ENCODE measurements at regions not wholly inside any gene's neighbourhood (a gene's known extent, or its start where the extent isn't known, plus 50 kb on each side); places are given as distances from the start of the nearest gene placed in this dataset.

DNA sequence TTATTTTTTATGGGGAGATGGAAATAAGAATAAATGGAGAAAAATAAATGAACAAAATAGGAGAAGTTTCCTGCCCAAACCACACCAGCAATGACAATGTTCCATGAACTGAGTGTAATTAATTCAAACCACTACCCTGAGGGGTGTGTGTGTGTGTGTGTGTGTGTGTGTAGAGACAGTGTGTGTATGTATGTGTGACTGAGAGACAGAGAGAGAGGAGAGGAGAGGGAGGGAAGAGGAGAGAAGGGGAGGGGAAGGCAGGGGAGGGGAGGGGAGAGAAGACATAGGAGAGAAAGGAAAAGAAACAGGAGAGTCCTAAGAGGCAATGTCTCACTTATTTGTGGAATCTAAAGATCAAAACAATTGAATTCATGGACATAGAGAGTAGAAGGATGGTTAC, 65.0 kb upstream of the POU2AF1 start:
- DNase-seq: no peak

DNA sequence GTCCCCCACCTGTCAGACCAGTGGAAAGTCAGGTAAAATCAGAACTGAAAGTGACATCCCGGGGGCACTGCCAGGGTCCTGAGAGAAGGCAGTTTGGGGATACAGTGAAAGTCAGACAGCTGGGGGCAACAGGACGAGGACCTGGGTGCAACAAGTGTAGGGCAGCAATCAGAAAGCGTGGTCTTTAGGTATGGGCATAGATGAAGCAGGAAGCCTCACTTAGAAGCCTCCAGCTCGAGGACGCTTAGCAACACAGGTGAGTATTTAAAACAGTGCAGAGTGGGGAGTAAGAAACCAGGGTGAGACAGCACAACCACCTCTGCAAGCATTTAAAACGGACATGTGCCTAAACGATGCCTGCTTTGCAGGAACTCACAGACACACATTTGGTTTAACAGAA, 64.6 kb upstream of the POU2AF1 start:
- no peak for DNase-seq

DNA sequence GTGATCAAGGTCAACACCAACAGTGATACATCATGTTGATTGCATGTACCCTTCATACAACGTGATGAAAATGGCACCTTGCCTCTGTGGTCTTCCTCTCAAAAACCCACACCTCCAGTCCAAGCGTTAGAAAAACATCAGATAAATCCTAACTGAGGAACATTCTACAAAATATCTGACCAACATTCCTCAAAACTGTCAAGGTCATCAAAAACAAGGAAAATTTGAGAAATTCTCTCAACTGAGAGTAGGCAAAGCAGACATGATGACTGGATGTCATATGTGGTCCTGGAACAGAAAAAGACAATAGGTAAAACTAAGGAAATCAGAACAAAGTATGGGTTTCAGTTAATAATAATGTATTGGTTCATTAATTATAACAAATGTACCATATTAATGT, 64.0 kb upstream of the POU2AF1 start:
- no peak for DNase-seq

DNA sequence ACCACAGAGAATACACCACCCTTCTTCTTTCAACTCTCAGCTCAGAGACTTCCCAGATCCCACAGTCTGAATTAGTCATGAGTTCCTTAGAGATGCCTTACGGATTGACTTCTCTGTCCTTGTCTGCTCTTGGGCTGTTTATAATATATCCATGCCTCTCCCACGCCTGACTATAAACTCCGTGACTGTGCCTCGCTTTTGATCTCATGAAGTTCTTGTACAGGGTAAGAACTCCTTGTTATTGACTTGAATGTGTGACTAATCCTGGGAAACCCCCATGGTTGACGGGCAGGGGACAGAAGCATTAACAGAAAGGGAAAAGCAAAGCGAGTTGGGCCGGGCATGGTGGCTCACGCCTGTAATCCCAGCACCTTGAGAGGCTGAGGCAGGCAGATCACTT, 62.4 kb upstream of the POU2AF1 start:
- DNase-seq: no peak

DNA sequence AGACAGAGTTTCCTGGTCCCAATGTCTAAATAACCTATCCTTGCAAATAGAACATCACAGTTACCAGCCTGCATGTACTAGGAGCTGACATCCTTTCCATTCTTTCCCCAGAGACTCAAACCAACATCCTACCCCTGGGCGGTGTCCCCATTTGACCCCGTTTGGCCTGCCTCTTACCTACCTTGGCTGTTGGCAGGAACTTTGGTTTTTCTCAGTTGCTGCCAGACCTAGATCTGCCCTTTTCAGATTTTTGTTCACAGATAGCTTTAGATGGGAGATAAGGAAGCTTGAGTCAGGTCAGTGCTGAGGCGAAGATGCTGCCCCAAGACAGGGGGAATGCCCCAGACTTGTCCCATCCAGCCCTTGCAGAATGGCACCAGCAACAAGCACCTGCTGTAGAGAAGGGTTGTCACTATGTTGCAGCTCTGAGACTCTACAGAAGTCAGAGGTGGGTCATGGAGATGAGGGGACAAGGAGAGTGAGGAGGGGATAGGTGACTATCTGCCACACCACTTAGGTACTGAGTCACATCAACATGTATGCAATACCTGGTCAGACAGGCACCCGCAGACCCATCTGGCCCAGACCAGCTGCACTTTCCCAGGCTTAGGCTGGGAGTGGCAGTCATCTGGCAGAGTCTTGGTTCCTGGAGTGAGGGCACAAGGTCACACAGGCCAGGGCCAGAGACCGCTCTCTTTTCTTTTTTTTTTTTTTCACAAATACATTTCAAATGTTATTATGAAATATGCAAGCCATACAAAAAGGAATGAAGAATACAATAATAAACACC, 61.5 kb upstream of the POU2AF1 start:
- no peak for DNase-seq

DNA sequence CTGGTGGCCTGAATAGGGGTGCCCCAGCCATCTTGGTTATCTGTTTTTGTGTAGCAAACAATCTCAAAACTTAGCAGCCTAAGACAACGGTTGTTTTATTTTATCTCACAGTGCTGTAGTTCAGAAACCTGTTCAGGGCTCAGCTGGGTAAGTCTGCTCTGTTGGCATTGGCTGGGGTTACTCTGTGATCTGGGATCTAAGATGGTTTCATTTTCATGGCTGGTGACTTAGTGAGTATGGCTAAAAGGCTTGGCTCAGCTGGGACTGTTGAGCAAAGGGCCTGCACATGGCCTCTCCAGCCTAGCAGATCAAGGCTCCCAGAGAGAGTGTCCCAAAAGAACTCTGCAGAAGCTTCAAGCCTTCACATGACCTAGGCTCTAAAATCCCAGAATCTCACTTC, 60.8 kb upstream of the POU2AF1 start:
- no peak for DNase-seq

DNA sequence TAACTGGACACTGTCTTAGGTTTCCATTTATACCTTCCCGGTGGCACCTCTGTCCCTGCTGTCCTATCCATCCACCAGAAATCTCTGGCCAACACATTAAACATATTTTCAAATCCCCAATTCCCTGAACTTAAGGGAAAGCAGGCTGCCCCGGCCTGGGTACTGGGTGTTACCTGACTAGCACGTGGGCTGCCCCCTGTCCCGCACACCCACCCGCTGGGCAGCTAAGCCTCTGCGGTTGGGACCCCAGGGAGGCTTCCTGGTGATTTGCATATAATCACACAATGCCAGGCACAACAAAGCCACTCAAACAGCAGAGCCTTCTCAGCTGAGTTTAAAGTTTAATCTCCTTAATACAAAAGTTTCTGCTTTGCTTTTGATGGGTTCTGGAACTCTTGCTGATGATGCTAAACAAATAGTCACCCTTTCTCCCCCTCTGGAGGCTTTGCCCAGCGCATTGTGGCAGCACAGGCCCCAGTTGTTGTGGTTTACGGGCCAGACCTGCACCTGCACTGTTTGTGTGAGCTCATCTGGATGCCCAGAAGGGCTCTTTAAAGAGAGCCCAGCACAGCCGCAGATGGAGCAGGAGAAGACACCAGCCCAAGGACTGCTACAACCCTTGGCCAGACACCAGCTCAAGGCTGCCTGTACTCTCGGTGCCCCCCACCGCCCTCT, 59.9 kb upstream of the POU2AF1 start:
- no peak for DNase-seq

DNA sequence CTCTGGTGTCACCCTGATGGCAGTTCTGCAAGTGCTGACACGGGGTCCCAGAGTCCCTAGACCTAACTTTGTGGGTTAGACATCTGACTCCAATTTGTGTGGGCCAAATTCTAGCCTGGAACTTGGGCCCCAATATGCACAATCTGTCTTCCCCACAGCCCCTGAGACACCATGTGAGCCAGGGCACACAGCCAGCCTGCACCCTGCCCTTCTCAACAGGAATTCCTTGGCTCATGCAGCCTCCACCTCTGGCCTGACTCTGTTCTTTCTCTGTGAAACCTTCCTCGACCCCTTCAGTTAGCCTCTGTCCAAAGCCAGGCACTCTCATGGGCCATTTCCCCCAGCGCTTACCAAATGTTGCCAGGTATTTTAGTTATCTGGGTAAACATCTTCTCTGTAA, 59.1 kb upstream of the POU2AF1 start:
- no peak for DNase-seq

DNA sequence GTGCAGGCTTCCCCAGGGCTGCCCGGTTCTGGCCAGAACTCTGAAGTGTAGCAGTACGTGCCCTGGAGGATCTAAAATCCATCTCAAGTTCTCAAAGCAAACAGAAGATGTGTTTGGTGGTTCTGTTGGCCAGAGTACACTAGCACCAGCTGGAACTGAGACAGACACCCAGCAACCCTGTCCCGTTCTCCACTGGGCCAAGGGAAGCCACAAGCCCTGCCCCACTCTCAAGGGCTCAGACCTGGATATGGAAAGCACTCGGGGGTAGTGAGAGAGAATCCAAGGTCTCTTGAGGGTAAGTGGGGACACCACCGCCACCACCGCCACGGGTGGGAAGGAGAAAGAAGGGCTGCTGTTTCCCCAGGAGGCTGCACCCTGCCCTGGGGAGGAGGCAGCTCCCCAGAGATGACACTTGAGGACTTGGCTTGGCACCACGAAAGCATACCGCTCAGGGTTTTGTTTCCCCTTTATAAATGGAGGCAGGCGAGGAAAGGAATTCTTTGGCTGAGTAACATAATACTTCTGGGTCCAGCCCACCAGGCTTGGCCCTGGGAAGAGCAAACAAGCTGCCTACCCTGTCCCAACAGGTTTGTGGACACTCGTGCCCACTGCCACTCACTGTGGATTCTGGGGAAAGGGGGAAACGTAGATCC, 56.1 kb upstream of the POU2AF1 start:
- DNase-seq: no peak

DNA sequence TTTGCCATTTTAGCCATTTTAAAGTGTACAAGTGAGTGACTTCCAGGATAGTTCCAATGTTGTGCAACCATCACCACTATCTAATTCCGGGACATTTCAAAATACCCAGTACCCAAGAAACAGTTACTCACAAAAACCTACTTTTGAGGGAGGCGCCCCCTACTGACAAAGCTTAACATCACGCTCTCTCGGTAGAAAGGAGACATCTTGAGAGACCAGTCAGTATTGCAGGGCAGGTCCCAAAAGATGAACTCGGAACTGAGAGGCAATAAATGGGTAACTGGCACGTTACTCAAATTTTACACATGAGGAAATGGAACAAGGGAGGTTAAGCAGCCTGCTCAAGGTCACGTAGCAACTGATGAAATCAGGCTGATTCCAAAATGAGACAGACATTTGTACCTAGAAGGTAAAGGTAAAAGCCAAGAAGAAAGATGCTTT, 50.0 kb upstream of the POU2AF1 start:
- peak; percentile 66 for DNase-seq

All from CD4-positive, alpha-beta T cell treated with Interleukin-17A for 4 hours (primary cell).